SK-N-SH (cell line): ENCODE measurements at regions not wholly inside any gene's neighbourhood (a gene's known extent, or its start where the extent isn't known, plus 50 kb on each side); places are given as distances from the start of the nearest gene placed in this dataset.
A peak's percentile ranks its signal among the peaks of the same experiment; 100 is the strongest.

ENCODE experiments used
- CTCF ChIA-PET: fragments of 300-600, 350-600 bp; formaldehyde crosslinking; extraction: SDS; loops from one replicate; lab custom pipeline; 2021; lab: Yijun Ruan, JAX
- POLR2A ChIA-PET: fragments of 350-600 bp; sonication (Branson Sonifier 250); formaldehyde crosslinking; extraction: SDS; loops from one replicate; lab custom pipeline; 2020; ENCODE audit warnings: antibody characterized with exemption, inconsistent platforms; lab: Yijun Ruan, JAX
- DNase-seq: peaks from one replicate; pipeline ENCODE4 v3.0.0; 2012
- H2AFZ ChIP-seq: fragments of 200-600 bp; sonication (generic); 2 replicates; pipeline ENCODE4 v1.8.1; 2016; ENCODE audit warnings: antibody characterized with exemption, mild to moderate bottlenecking, low read depth
- H3F3A ChIP-seq: fragments of 200-600 bp; sonication (generic); replicated peaks from 2 replicates; pipeline ENCODE3; 2016; ENCODE audit warnings: antibody characterized with exemption, mild to moderate bottlenecking; ENCODE audit not compliant: insufficient read depth
- H3K27ac ChIP-seq, 2 experiments: fragments of 200-500 bp in 1 of 2; fragments of 200-600 bp in 1 of 2; sonication (Bioruptor generic) in 1 of 2; sonication (generic), shearing (Covaris generic) in 1 of 2; 2 replicates each; pipeline versions ENCODE4 v1.5.1 to v1.6.1; 2014 to 2016; ENCODE audit warnings: low read depth in 2 of 2, inconsistent platforms in 1 of 2, low read length in 1 of 2, mild to moderate bottlenecking in 1 of 2, mixed read lengths in 1 of 2
- H3K27me3 ChIP-seq: fragments of 200-600 bp; sonication (generic), shearing (Covaris generic); 2 replicates; pipeline ENCODE4 v1.6.1; 2016; ENCODE audit warnings: mixed run types; ENCODE audit not compliant: insufficient read depth
- H3K36me3 ChIP-seq, 2 experiments: fragments of 200-500 bp in 1 of 2; fragments of 200-600 bp in 1 of 2; sonication (Bioruptor generic) in 1 of 2; sonication (generic) in 1 of 2; replicated peaks in 1 of 2; 2 replicates each; pipeline versions ENCODE3 to v1.5.1; 2014 to 2016; ENCODE audit warnings: low read length in 1 of 2, mild to moderate bottlenecking in 1 of 2; ENCODE audit not compliant: insufficient read depth in 2 of 2, control insufficient read depth in 1 of 2
- H3K4me1 ChIP-seq, 2 experiments: fragments of 200-500 bp in 1 of 2; fragments of 200-600 bp in 1 of 2; sonication (Bioruptor generic) in 1 of 2; sonication (generic), shearing (Covaris generic) in 1 of 2; 2 replicates each; pipeline versions ENCODE4 v1.5.1 to v1.6.1; 2014 to 2016; ENCODE audit warnings: low read depth in 1 of 2, low read length in 1 of 2, mixed run types in 1 of 2; ENCODE audit not compliant: insufficient read depth in 2 of 2, control insufficient read depth in 1 of 2
- H3K4me2 ChIP-seq: fragments of 200-600 bp; sonication (generic), shearing (Covaris generic); 2 replicates; pipeline ENCODE4 v1.6.1; 2017; ENCODE audit warnings: mixed run types
- H3K4me3 ChIP-seq, 2 experiments: fragments of 200-500 bp in 1 of 2; fragments of 200-600 bp in 1 of 2; sonication (Bioruptor generic) in 1 of 2; sonication (generic), shearing (Covaris generic) in 1 of 2; 2 replicates each; pipeline versions ENCODE4 v1.5.1 to v1.8.1; 2014 to 2016; ENCODE audit warnings: low read depth in 2 of 2, inconsistent platforms in 1 of 2, low read length in 1 of 2, mild to moderate bottlenecking in 1 of 2, mixed read lengths in 1 of 2, moderate library complexity in 1 of 2
- H3K79me2 ChIP-seq: fragments of 200-600 bp; sonication (generic); 2 replicates; pipeline ENCODE4 v1.8.1; 2017; ENCODE audit warnings: mild to moderate bottlenecking; ENCODE audit not compliant: insufficient read depth
- H3K9ac ChIP-seq: fragments of 200-600 bp; sonication (generic); 2 replicates; pipeline ENCODE4 v1.6.1; 2017; ENCODE audit warnings: mixed run types
- H3K9me2 ChIP-seq: fragments of 200-600 bp; sonication (generic); 2 replicates; pipeline ENCODE4 v1.6.1; 2017; ENCODE audit warnings: mixed run types
- H3K9me3 ChIP-seq: fragments of 200-600 bp; sonication (generic); 2 replicates; pipeline ENCODE4 v1.6.1; 2017; ENCODE audit warnings: mixed run types, mild to moderate bottlenecking, moderate library complexity
- H4K20me1 ChIP-seq: fragments of 200-600 bp; sonication (generic); 2 replicates; pipeline ENCODE4 v1.6.1; 2017; ENCODE audit warnings: mild to moderate bottlenecking, mixed run types; ENCODE audit not compliant: insufficient read depth
- EP300 ChIP-seq, 2 experiments: IDR thresholded peaks; 2 replicates each; pipeline versions ENCODE4 v1.4.0 to v1.6.1; 2012; ENCODE audit warnings: borderline replicate concordance in 1 of 2, low read depth in 1 of 2, low read length in 1 of 2
- FOSL2 ChIP-seq: IDR thresholded peaks from 2 replicates; pipeline ENCODE4 v1.4.0; 2012; ENCODE audit warnings: low read depth, mild to moderate bottlenecking, moderate library complexity, borderline replicate concordance
- FOXM1 ChIP-seq: IDR thresholded peaks from 2 replicates; pipeline ENCODE4 v1.4.0; 2012; ENCODE audit warnings: low read depth, mild to moderate bottlenecking
- GATA2 ChIP-seq: sonication (generic); formaldehyde crosslinking; IDR thresholded peaks from 2 replicates; pipeline ENCODE4 v1.5.0; 2020; ENCODE audit warnings: mild to moderate bottlenecking, missing genetic modification reagents
- MEF2A ChIP-seq: IDR thresholded peaks from 2 replicates; pipeline ENCODE4 v1.4.0; 2012; ENCODE audit warnings: low read depth, borderline replicate concordance
- MXI1 ChIP-seq: IDR thresholded peaks from 2 replicates; pipeline ENCODE4 v1.6.1; 2012; ENCODE audit warnings: mild to moderate bottlenecking, low read depth, low read length, improper control_type of control experiment
- RAD21 ChIP-seq: IDR thresholded peaks from 2 replicates; pipeline ENCODE4 v1.6.1; 2012; ENCODE audit warnings: mild to moderate bottlenecking, low read length
- RXRA ChIP-seq: IDR thresholded peaks from 2 replicates; pipeline ENCODE4 v1.4.0; 2012; ENCODE audit warnings: low read depth, mild to moderate bottlenecking, borderline replicate concordance
- TCF12 ChIP-seq: IDR thresholded peaks from 2 replicates; pipeline ENCODE4 v1.4.0; 2012
- YY1 ChIP-seq: IDR thresholded peaks from 2 replicates; pipeline ENCODE4 v1.4.0; 2012; ENCODE audit warnings: low read depth, mild to moderate bottlenecking
- WGBS: methylation state at CpG from one replicate; pipeline ENCODE4 v1.1.6; 2017; ENCODE audit warnings: low lambda C conversion rate; 5-methylcytosine and 5-hydroxymethylcytosine counted together
- TF ChIP-seq, protein P1 (sequence below): IDR thresholded peaks from 2 replicates; pipeline ENCODE4 v1.6.1; 2012; ENCODE audit warnings: mild to moderate bottlenecking, low read depth, low read length, moderate library complexity
- TF ChIP-seq, protein P2 (sequence below): fragments of 200-600 bp; sonication (generic); IDR thresholded peaks from 2 replicates; pipeline ENCODE4 v1.6.1; 2017; ENCODE audit warnings: antibody characterized with exemption, mild to moderate bottlenecking, moderate library complexity
- TF ChIP-seq, protein P3 (sequence below): IDR thresholded peaks from 2 replicates; pipeline ENCODE4; 2012

DNA sequence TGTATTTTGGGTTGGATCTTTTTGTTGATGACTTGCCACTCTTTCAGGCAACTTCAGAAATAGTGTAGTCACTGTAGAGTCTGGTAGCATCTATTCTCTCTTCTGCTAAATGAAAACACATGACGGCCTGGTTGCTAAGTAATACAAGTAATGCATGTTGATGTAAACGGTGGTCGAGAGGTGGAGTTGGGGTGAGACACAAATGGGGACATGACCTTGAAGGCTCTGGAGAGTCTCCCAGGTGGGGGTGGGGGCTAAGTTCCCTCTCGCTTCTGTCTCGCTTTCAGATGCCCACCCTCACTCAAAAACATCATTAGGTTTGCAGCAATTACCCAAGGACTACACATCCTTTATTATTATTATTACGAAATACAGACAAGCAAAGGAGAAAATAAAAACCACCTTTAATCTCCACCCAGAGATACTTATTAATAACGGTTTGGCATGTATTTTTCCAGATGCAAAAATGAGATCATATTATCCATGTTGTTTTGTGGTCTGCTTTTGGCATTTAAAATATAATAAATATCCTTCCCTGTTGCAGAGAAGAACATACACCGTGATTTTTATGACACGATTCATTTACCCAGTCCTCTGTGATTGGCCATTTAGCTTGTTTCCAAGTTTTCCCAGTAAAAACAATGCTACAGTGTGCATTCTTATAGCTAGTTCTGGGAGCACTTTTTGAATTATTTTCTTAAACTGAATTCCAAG, 138.1 kb downstream of the MIS18A start:
- DNase-seq: peak; percentile 22
- WGBS: 41% methylated on average over 9 of the region's 9 CpGs
- Histone ChIP-seq H3K27ac (no peak overlapping the region; a peak in 1 of 4 replicates), H3K9me3 (no peaks in the 10 kb centered on the region), H3K4me1 (peaks cover 0 to 22% of the 10 kb centered on the region in 2 experiments; a peak in 1 of 4 replicates), H3F3A (no peaks in the 10 kb centered on the region), H3K36me3 (no peaks in the 10 kb centered on the region), H3K79me2 (no peaks in the 10 kb centered on the region), H2AFZ (no peak overlapping the region), H3K27me3 (no peaks in the 10 kb centered on the region), H3K9ac (no peak overlapping the region), H3K4me2 (no peak overlapping the region), H4K20me1 (no peaks in the 10 kb centered on the region), H3K4me3 (no peak overlapping the region), H3K9me2 (no peaks in the 10 kb centered on the region)
- POLR2A ChIA-PET: no interaction called here
- CTCF ChIA-PET: interaction anchor here (1.0 to 1.1 kb wide), 2 partner anchors 65 to 117 kb away, joined by 3 read pairs; no protein-coding TSS in a partner anchor
- TF ChIP-seq EP300 (IDR thresholded peaks at IDR 0.05; ENCODE audit: borderline replicate concordance in 1 of 2, low read depth in 1 of 2, low read length in 1 of 2): no peak
- no peak for TF ChIP-seq RXRA
- no peak for TF ChIP-seq FOXM1
- no peak for TF ChIP-seq FOSL2
- TF ChIP-seq, protein P1, sequence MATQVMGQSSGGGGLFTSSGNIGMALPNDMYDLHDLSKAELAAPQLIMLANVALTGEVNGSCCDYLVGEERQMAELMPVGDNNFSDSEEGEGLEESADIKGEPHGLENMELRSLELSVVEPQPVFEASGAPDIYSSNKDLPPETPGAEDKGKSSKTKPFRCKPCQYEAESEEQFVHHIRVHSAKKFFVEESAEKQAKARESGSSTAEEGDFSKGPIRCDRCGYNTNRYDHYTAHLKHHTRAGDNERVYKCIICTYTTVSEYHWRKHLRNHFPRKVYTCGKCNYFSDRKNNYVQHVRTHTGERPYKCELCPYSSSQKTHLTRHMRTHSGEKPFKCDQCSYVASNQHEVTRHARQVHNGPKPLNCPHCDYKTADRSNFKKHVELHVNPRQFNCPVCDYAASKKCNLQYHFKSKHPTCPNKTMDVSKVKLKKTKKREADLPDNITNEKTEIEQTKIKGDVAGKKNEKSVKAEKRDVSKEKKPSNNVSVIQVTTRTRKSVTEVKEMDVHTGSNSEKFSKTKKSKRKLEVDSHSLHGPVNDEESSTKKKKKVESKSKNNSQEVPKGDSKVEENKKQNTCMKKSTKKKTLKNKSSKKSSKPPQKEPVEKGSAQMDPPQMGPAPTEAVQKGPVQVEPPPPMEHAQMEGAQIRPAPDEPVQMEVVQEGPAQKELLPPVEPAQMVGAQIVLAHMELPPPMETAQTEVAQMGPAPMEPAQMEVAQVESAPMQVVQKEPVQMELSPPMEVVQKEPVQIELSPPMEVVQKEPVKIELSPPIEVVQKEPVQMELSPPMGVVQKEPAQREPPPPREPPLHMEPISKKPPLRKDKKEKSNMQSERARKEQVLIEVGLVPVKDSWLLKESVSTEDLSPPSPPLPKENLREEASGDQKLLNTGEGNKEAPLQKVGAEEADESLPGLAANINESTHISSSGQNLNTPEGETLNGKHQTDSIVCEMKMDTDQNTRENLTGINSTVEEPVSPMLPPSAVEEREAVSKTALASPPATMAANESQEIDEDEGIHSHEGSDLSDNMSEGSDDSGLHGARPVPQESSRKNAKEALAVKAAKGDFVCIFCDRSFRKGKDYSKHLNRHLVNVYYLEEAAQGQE: no peak
- no peak for TF ChIP-seq MXI1
- no peak for TF ChIP-seq TCF12

DNA sequence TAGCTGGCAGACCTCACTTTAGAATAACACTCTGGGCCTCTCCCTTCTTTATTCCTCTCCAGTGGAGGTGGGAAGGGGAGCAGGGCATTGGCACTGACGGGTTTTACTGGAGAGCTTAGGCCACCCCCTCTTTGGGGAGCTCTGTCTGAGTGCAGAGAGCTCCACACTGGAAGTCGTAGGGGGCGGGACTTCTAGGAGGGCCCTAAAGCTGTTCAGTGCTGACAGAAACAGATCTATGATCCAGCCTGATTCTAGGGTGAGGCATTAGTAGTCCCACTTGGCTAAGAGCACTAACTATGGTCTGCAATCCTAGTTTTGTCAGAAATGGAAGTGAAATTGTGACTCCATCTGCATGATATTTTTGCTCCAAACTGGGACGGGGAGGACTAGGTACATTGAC, 138.7 kb downstream of the MIS18A start:
- Histone ChIP-seq H3K9ac (no peak overlapping the region), H3K9me2 (no peaks in the 10 kb centered on the region), H3K27me3 (no peaks in the 10 kb centered on the region), H3K4me1 (peaks cover 0 to 24% of the 10 kb centered on the region in 2 experiments; a peak in 1 of 4 replicates), H3K27ac (peak overlapping the region in 1 of 2 experiments; percentile 31; a peak in 1 of 4 replicates), H3K4me2 (no peak overlapping the region), H3K36me3 (no peaks in the 10 kb centered on the region), H4K20me1 (no peaks in the 10 kb centered on the region), H3K79me2 (no peaks in the 10 kb centered on the region), H2AFZ (no peak overlapping the region), H3F3A (no peaks in the 10 kb centered on the region), H3K9me3 (no peaks in the 10 kb centered on the region), H3K4me3 (no peak overlapping the region)
- TF ChIP-seq MEF2A: no peak
- TF ChIP-seq GATA2 (CRISPR knock-in tag): no peak
- no peak for TF ChIP-seq YY1
- TF ChIP-seq, protein P2, sequence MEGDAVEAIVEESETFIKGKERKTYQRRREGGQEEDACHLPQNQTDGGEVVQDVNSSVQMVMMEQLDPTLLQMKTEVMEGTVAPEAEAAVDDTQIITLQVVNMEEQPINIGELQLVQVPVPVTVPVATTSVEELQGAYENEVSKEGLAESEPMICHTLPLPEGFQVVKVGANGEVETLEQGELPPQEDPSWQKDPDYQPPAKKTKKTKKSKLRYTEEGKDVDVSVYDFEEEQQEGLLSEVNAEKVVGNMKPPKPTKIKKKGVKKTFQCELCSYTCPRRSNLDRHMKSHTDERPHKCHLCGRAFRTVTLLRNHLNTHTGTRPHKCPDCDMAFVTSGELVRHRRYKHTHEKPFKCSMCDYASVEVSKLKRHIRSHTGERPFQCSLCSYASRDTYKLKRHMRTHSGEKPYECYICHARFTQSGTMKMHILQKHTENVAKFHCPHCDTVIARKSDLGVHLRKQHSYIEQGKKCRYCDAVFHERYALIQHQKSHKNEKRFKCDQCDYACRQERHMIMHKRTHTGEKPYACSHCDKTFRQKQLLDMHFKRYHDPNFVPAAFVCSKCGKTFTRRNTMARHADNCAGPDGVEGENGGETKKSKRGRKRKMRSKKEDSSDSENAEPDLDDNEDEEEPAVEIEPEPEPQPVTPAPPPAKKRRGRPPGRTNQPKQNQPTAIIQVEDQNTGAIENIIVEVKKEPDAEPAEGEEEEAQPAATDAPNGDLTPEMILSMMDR: no peak
- no peak for TF ChIP-seq EP300 (IDR thresholded peaks at IDR 0.05; ENCODE audit: borderline replicate concordance in 1 of 2, low read depth in 1 of 2, low read length in 1 of 2)
- TF ChIP-seq, protein P3, sequence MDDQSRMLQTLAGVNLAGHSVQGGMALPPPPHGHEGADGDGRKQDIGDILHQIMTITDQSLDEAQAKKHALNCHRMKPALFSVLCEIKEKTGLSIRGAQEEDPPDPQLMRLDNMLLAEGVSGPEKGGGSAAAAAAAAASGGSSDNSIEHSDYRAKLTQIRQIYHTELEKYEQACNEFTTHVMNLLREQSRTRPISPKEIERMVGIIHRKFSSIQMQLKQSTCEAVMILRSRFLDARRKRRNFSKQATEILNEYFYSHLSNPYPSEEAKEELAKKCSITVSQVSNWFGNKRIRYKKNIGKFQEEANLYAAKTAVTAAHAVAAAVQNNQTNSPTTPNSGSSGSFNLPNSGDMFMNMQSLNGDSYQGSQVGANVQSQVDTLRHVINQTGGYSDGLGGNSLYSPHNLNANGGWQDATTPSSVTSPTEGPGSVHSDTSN: no peak
- no peak for TF ChIP-seq RAD21
- POLR2A ChIA-PET: no interaction called here
- CTCF ChIA-PET: interaction anchor here (1.0 to 1.1 kb wide), 2 partner anchors 64 to 118 kb away, joined by 3 read pairs; no protein-coding TSS in a partner anchor
- no peak for DNase-seq
- WGBS: 82% methylated on average over 3 of the region's 4 CpGs
